Erythroblast (primary cell): ENCODE measurements at regions not wholly inside any gene's neighbourhood (a gene's known extent, or its start where the extent isn't known, plus 50 kb on each side); places are given as distances from the start of the nearest gene placed in this dataset.

Experiments
- DNase-seq, 2 experiments: peaks; one replicate each; lab custom pipeline; 2025; lab: John Stamatoyannopoulos, UW
- GATA1 ChIP-seq: IDR thresholded peaks from 2 replicates; pipeline ENCODE4 v1.6.1; 2011; ENCODE audit warnings: low read depth, mild to moderate bottlenecking, control low read depth, low read length, moderate library complexity
- POLR2A ChIP-seq: IDR thresholded peaks from 2 replicates; pipeline ENCODE4 v1.6.1; 2011; ENCODE audit warnings: mild to moderate bottlenecking, low read length

DNA sequence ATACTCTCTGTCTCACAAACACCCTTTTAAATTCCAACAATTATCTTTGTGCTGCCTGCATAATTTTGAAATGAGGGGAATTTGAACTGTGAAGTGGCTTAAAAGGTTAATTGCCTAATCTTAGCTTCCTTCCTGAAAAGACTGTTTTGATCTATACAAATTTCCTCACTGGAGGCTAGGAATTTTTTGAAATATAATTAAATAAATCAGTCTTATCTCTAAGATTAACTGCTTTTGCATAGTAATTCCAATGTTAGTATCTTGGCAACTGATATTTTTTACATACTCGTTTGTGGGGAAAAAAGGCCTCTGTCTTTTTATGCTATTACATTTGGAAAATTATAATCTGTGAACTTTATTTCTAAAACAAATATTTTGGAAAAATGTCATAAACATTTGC lies 498.5 kb downstream of the TMTC2 start:
- no peak for TF ChIP-seq POLR2A
- TF ChIP-seq GATA1 = no peak
- DNase-seq = no peak
